ENCODE measurements at regions not wholly inside any gene's neighbourhood (a gene's known extent, or its start where the extent isn't known, plus 50 kb on each side); places are given as distances from the start of the nearest gene placed in this dataset.

DNA sequence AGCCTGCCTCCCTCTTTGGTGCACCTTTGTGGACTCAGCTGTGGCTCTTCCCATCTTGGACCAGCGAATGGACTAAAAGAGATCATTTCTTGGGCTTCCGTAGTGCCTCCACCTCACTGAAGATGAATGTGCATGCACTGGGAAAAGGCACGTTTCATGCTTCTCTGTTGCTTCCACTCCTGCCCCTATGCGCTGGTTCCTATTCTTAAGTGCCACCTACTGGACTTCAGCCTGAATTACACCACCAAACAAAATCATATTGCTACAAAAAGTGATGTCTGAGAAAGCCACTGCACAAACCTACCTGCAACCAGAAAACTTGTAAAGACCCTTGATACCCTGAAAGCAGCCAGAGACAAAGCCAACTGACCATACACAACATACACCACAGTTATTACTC, 695.6 kb downstream of the TSN start:
- TF ChIP-seq LEF1 (IDR thresholded peaks at IDR 0.05; ENCODE audit: borderline replicate concordance) (no peak), SP1 (IDR thresholded peaks at IDR 0.05) (no peak), FOXA1 (IDR thresholded peaks at IDR 0.05) (no peak), CTBP1 (IDR thresholded peaks at IDR 0.05; ENCODE audit: borderline replicate concordance) (no peak), NFRKB (IDR thresholded peaks at IDR 0.05) (no peak), FOXM1 (IDR thresholded peaks at IDR 0.05; ENCODE audit: borderline replicate concordance) (no peak), BHLHE40 (IDR thresholded peaks at IDR 0.05; ENCODE audit: borderline replicate concordance) (no peak)

Data from HEK293T (cell line).